Smooth muscle cell of the brain vasculature (primary cell): ENCODE measurements at regions not wholly inside any gene's neighbourhood (a gene's known extent, or its start where the extent isn't known, plus 50 kb on each side); places are given as distances from the start of the nearest gene placed in this dataset.

Experiments
- DNase-seq: peaks from one replicate; pipeline ENCODE4 v3.0.0-alpha.2; 2012; ENCODE audit warnings: low read depth, low spot score

DNA sequence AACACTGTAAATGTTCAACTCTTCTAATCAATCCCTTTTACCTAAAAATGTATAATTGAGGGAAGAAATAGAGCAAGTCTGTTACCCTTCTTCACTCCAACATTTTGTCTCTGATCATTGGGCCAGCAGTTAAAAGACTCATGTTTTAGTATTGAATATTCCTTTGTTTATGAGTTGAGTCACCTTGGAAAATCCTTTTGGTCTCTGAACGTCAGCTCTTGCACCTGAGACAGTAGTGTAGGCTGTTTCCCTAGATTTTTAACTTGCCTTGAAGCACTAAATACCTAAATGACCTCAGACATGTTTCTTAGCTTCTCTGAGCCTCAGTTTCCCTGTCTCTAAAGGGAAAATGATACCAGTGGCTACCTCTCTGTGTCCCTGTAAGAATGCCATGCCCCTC lies 184.2 kb downstream of the RFC3 start:
- DNase-seq, result no peak

DNA sequence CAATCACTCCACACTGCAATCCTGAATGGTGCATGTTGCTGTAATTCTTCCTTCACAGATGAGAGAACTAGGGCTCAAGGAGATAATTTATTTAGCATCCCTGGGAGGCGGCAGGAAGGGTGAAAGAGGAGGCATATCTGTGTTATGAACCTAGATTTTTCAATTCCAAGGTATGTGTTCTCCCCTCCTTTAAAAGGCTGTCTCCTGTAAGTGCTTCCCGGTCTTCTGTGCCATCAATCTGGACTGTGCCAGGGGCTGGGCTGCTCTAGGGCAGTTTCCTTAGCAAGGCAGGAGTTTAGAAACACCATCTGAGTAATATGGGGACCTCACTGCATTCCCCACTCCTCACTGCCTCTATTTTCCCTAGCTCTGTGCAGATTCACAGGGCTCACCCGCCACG lies 185.0 kb downstream of the RFC3 start:
- no peak for DNase-seq

DNA sequence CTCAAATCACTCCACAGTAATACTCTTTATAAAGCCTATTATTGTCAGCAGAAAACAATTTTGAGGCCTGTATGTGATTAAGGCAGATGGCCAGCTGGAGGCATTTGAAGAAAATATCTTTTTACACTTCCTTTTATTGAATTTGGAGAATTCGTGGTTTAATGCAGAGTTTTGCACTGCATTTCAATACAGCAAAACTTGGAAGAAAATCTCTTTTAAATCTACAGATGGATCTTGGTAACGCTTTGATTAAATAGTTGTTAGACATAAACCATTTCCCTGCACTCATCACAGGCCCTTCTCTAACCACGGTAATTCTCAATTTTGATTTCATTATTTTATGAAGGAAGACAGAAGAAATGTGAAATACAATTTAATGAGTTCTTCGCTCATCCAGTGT lies 185.7 kb downstream of the RFC3 start:
- DNase-seq, result no peak

DNA sequence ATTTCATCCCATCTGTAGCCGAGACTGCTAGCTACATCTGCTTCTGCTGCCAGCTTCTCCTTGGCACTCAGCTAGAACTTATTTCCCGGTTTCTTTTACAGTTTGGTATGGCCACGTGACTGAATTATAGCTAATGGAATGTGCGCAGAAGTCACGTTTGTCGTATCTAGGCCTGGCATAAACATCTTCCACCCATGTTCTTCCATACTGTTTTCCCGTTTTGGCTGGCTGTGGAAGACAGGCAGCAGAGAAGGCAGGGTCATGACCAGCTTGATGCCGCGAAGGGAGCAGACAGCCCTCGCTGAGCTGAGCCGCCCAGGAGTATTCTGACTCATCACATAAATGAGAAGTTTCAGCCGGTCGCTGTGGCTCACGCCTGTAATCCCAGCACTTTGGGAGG lies 186.7 kb downstream of the RFC3 start:
- DNase-seq, result no peak

- no peak for DNase-seq
These were observed 188.1 kb downstream of the RFC3 start for GRCh38 chr13:34006011-34006410.

GRCh38 chr13:34011552-34012085 lies 193.7 kb downstream of the RFC3 start:
- peak; percentile 57 for DNase-seq

DNA sequence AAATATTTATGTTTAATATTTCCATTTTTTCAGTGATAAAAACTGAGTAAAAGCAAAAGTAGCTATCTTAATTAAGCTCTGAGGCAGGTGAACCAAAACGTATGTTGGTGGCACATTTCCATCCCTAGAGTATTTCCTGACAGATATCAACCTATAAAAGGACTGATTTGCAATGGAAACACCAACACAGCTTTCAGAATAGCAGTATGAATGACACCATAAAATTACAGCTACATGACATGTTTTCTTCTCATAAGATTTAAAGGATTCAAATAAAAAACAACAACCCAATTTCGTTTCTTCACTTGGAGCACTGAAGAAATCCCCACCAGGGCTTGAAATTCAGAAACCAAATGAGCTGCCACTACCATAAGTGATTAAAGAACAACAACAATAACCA lies 194.4 kb downstream of the RFC3 start:
- DNase-seq, result no peak

GRCh38 chr13:34013061-34013460 lies 195.1 kb downstream of the RFC3 start:
- no peak for DNase-seq

DNA sequence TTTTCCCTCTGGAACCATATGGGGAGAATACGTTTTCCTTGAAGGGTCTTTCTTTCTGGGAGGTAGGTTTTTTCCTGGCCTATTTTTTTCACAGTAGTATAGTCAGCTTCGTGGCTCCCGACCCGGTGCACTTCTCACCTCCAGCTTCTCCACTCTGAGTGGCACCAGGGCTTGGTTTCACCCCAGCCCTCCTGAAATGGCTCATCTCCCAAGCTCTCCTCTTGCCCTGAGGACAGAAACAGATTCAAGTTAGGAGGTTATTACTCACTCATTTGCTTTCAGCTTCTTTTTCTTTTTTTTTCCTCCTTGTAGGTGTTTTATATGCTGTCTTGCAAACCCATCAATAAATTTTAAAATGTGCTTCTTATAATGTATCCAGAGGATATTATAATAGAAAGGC lies 199.3 kb downstream of the RFC3 start:
- DNase-seq, result no peak

DNA sequence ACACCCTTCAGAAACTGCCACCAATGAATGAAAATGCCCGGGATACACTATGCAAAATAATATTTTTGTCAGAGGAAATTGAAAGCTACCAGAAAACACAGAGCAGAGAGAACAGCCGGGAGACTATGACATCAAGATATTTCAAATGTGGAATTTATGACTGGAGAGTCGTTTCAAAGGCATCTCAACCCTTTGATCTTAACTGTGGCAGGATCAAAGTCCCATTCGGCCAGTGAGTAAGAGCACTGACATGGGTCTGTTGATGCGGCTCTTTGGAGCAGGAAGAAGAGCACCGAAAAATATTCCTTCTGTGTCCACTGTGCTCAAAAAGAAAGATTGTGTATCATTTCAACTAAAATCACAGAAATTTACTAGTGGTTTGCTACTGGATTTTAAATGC lies 201.9 kb downstream of the RFC3 start:
- no peak for DNase-seq

GRCh38 chr13:34020388-34020787 lies 202.4 kb downstream of the RFC3 start:
- DNase-seq, result no peak

- DNase-seq, result no peak
These were observed 203.7 kb downstream of the RFC3 start for GRCh38 chr13:34021619-34022018.

DNA sequence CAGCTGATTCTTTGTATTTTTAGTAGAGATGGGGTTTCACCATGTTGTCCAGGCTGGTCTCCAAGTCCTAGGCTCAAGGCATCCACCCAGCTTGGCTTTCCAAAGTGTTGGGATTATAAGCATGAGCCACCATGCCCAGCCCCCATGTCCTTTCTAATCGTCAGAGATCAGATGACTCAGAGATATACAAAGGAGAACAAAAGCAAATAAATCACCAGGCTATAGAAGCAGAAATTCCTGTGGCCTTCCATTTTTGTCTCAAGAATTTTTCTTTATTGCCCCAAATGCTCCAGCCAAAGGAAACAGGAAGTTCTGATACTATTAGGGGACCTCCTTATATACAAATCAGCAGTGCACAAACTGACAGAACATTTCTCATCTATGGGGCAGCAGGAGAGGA lies 207.8 kb downstream of the RFC3 start:
- DNase-seq, result no peak

- no peak for DNase-seq
These were observed 208.4 kb downstream of the RFC3 start for GRCh38 chr13:34026308-34026707.

DNA sequence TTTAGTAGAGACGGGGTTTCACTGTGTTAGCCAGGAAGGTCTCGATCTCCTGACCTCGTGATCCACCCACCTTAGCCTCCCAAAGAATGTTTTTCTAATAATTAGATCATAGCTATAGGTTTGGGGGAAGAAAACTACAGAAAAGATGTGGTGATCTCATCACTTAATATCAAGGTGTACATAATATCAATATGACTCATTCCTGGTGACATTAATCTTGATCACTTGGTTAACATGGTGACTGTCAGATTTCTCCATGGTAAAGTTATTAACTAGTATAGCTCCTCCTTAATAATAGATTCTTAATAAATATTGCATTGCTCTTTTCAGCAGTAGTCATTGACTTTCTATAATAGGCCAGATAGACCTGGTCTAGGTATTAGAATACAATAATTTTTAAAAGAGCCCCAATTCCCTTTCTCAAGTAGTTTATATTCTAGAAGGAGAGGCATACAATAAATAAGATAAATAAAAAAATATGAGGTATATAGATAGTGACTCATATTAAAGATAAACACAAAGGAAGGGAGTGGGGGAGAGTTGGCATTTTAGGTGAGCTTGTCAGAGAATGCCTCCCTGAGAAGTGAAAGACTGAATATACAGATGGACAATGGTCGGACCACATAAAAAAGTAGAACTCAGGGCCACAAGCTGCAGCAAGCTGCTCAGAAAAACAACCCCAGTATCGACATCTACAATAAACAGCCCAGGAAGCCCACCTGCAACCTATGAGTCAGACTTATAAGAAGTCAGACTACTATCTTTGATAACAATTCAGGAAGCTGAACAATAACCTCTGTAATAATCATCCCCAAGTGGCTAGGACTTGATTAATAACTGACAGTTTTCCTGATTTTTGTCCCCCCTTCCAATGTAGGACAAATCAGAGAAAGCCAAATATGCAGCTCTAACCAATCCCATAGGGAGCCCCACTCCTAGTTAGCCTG lies 210.8 kb downstream of the RFC3 start:
- DNase-seq, result no peak

- no peak for DNase-seq
These were observed 212.8 kb downstream of the RFC3 start for GRCh38 chr13:34030782-34031181.

GRCh38 chr13:34031610-34032009 lies 213.7 kb downstream of the RFC3 start:
- no peak for DNase-seq

DNA sequence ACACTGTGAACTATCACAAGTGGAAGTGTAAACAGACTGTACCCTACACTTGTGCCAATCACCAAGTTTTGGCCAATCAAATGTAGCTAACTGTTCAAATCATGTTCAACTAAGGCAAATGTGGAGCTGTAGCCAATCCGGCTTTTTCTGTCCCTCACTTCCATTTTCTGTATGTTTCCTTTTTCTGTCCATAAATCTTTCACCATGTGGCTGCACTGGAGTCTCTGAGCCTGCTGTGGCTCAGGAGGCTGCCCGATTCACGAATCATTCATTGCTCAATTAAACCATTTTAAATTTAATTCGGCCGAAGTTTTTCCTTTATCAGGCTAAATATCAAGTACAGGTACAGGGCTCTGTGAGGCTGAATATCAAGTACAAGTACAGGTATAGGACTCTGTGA lies 216.5 kb downstream of the RFC3 start:
- no peak for DNase-seq

GRCh38 chr13:34035178-34035577 lies 217.2 kb downstream of the RFC3 start:
- DNase-seq, result no peak

GRCh38 chr13:34035676-34036325 lies 217.9 kb downstream of the RFC3 start:
- DNase-seq, result no peak

DNA sequence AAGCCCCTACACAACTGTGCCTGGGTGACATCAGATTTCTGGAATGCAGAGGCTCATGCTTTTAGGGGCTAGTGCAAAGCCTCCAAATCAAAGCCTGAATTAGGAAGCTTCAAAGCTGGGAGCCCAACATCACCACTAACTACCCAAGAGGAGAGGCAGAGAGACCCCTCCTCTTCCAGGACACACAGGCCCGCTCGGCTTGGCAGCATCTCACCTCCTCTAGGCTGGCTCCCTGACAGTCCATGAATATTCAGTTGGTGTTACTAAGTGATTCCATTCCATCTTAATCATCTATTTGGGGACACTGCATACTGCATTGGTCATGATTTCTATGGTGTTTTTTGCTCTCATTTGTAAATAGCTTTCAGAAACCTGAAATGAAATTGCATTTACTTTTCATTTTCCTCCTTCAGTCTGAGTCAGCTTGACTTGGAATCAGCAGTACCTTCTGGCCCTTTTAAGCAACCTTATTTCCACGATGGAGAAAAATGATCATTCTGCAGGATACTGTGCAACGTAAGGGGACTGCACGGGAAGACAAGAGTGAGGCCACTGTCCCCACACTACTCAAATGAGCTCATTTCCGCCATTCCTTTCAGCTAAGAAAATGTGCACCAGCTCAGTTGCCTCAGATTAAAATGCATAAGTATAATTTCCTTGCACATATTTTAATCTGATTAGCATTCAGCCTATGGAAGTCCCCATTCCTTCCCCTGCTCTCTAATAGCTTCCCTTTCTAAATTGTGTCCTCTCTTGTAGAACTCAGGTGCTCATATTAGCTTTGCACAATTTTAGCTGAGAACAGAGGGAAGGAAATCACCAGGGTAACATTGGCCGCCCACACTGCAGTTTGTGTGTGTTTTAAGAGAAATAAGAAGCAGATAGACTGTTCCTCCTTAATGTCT lies 219.9 kb downstream of the RFC3 start:
- DNase-seq, result no peak

GRCh38 chr13:34038541-34039068 lies 220.7 kb downstream of the RFC3 start:
- no peak for DNase-seq
